ENCODE measurements at regions not wholly inside any gene's neighbourhood (a gene's known extent, or its start where the extent isn't known, plus 50 kb on each side); places are given as distances from the start of the nearest gene placed in this dataset.

GRCh38 chr7:124351950-124352349, 319.1 kb upstream of the TMEM229A start:
- ATAC-seq (no peak), FAIRE-seq (no peak), DNase-seq (ENCODE audit: extremely low read depth in 1 of 4, low spot score in 3 of 4) (no peak)
- H3K9ac ChIP-seq (ENCODE audit: insufficient read depth in 1 of 2, low read depth in 2 of 2, low read length in 2 of 2) = no peak overlapping the region
- no peaks in the 10 kb centered on the region for H3K27me3 ChIP-seq (ENCODE audit: control insufficient read depth in 2 of 2, insufficient read depth in 2 of 2, low read length in 2 of 2)
- H3K9me1 ChIP-seq (ENCODE audit: control insufficient read depth, insufficient read depth, low read length) = no peaks in the 10 kb centered on the region
- no peak overlapping the region for H3K27ac ChIP-seq (ENCODE audit: extremely low read depth, low read depth, low read length)
- ChIA-PET CTCF (ENCODE audit: low intra/inter-chr PET ratio) (no interaction called here), POLR2A (interaction anchor here (0.7 kb wide), 1 partner anchor 422 kb away, joined by 3 read pairs; no protein-coding TSS in a partner anchor)
- in situ Hi-C loops (cut with MboI) (no loop called here), intact Hi-C loops (cut with micrococcal nuclease) (no loop called here)
- no peaks in the 10 kb centered on the region for H3K36me3 ChIP-seq (ENCODE audit: control insufficient read depth, insufficient read depth, low read length)
- no peaks in the 10 kb centered on the region for H4K20me1 ChIP-seq (replicated peaks; ENCODE audit: control insufficient read depth, insufficient read depth, low read length)
- BruUV-seq (replicated peaks) = no TSS peak
- H3K79me2 ChIP-seq (ENCODE audit: control insufficient read depth, insufficient read depth, low read length) = no peaks in the 10 kb centered on the region
- H3K9me3 ChIP-seq (replicated peaks; ENCODE audit: control insufficient read depth, insufficient read depth, low read depth, low read length) = no peaks in the 10 kb centered on the region; the same call in 1 of the 2 replicates
- no peaks in the 10 kb centered on the region for H3K4me1 ChIP-seq (replicated peaks in 1 of 2; ENCODE audit: control insufficient read depth in 2 of 2, insufficient read depth in 2 of 2, low read length in 2 of 2)
- no peak for TF ChIP-seq L3MBTL2 (IDR thresholded peaks at IDR 0.05)
- 2% methylated on average over 8 of the region's 8 CpGs for WGBS (ENCODE audit: insufficient coverage, low coverage, missing lambda C conversion rate)
- H3K4me3 ChIP-seq = no peak overlapping the region
- no peak overlapping the region for H2AFZ ChIP-seq (ENCODE audit: low read depth, low read length)
- H3K4me2 ChIP-seq (ENCODE audit: insufficient read depth, low read length) = no peak overlapping the region

DNA sequence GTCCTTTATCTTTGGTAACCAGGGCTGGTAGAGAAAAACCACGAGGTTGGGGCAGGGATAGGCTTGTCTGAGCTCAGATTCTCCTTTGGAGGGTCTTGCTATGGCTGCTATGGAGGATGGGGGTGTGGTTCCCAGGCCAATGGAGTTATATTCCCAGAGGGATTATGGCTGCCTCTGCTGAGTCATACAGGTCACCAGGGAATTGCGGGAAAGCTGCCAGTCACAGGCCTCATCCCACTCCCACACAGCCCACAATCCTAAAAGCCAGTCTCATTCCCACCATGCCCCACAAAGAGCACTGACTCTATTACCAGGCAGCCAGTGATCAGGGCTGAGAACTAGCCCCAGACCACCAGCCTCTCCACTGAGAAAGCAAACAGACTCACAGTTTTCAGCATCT, 316.6 kb upstream of the TMEM229A start:
- DNase-seq (ENCODE audit: extremely low read depth in 1 of 4, low spot score in 3 of 4) (no peak), ATAC-seq (no peak), FAIRE-seq (no peak)
- BruUV-seq (replicated peaks) = no TSS peak
- Histone ChIP-seq H3K27ac (ENCODE audit: extremely low read depth, low read depth, low read length) (no peak overlapping the region), H3K9me1 (ENCODE audit: control insufficient read depth, insufficient read depth, low read length) (no peaks in the 10 kb centered on the region), H4K20me1 (replicated peaks; ENCODE audit: control insufficient read depth, insufficient read depth, low read length) (no peaks in the 10 kb centered on the region), H2AFZ (ENCODE audit: low read depth, low read length) (no peak overlapping the region), H3K36me3 (ENCODE audit: control insufficient read depth, insufficient read depth, low read length) (no peaks in the 10 kb centered on the region), H3K9ac (ENCODE audit: insufficient read depth in 1 of 2, low read depth in 2 of 2, low read length in 2 of 2) (no peak overlapping the region), H3K4me2 (ENCODE audit: insufficient read depth, low read length) (no peak overlapping the region), H3K9me3 (replicated peaks; ENCODE audit: control insufficient read depth, insufficient read depth, low read depth, low read length) (no peaks in the 10 kb centered on the region; the same call in 1 of the 2 replicates), H3K79me2 (ENCODE audit: control insufficient read depth, insufficient read depth, low read length) (no peaks in the 10 kb centered on the region), H3K4me3 (no peak overlapping the region), H3K4me1 (replicated peaks in 1 of 2; ENCODE audit: control insufficient read depth in 2 of 2, insufficient read depth in 2 of 2, low read length in 2 of 2) (no peaks in the 10 kb centered on the region), H3K27me3 (ENCODE audit: control insufficient read depth in 2 of 2, insufficient read depth in 2 of 2, low read length in 2 of 2) (no peaks in the 10 kb centered on the region)
- intact Hi-C loops (cut with micrococcal nuclease) (no loop called here), in situ Hi-C loops (cut with MboI) (no loop called here)
- 0% methylated on average over 2 of the region's 2 CpGs for WGBS (ENCODE audit: insufficient coverage, low coverage, missing lambda C conversion rate)
- POLR2A ChIA-PET = no interaction called here
- CTCF ChIA-PET (ENCODE audit: low intra/inter-chr PET ratio) = no interaction called here
- TF ChIP-seq ZNF830 (CRISPR knock-in tag; IDR thresholded peaks at IDR 0.05) = no peak
- TF ChIP-seq ETS2 (tag; IDR thresholded peaks at IDR 0.05; ENCODE audit: borderline replicate concordance, poor library complexity, severe bottlenecking) = no peak
- no peak for TF ChIP-seq SRF (CRISPR knock-in tag; IDR thresholded peaks at IDR 0.05)
- TF ChIP-seq HNRNPLL (IDR thresholded peaks at IDR 0.05; ENCODE audit: low read depth, low read length, poor library complexity, severe bottlenecking) = no peak
- TF ChIP-seq TFAM (CRISPR knock-in tag; conservative IDR thresholded peaks at IDR 0.05) = no peak
- no peak for TF ChIP-seq BRCA1 (IDR thresholded peaks at IDR 0.05)
- TF ChIP-seq BRCA1 (CRISPR knock-in tag; IDR thresholded peaks at IDR 0.05) = no peak
- no peak for TF ChIP-seq ZFP36 (IDR thresholded peaks at IDR 0.05; ENCODE audit: low read depth, low read length, partially characterized antibody)
- TF ChIP-seq PPARD (CRISPR knock-in tag; IDR thresholded peaks at IDR 0.05) = no peak
- TF ChIP-seq BDP1 (IDR thresholded peaks at IDR 0.05; ENCODE audit: insufficient read depth, insufficient read length) = no peak
- TF ChIP-seq TCF7 (IDR thresholded peaks at IDR 0.05; ENCODE audit: borderline replicate concordance) = no peak
- TF ChIP-seq, protein P1, sequence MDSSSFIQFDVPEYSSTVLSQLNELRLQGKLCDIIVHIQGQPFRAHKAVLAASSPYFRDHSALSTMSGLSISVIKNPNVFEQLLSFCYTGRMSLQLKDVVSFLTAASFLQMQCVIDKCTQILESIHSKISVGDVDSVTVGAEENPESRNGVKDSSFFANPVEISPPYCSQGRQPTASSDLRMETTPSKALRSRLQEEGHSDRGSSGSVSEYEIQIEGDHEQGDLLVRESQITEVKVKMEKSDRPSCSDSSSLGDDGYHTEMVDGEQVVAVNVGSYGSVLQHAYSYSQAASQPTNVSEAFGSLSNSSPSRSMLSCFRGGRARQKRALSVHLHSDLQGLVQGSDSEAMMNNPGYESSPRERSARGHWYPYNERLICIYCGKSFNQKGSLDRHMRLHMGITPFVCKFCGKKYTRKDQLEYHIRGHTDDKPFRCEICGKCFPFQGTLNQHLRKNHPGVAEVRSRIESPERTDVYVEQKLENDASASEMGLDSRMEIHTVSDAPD (CRISPR knock-in tag; IDR thresholded peaks at IDR 0.05) = no peak
- no peak for TF ChIP-seq ELK1 (CRISPR knock-in tag; IDR thresholded peaks at IDR 0.05)
- TF ChIP-seq ZZZ3 (IDR thresholded peaks at IDR 0.05) = no peak
- TF ChIP-seq MYBL2 (IDR thresholded peaks at IDR 0.05; ENCODE audit: low read depth) = no peak
- no peak for TF ChIP-seq MYBL2 (CRISPR knock-in tag; IDR thresholded peaks at IDR 0.05; ENCODE audit: borderline replicate concordance)

All from K562 (cell line).